ENCODE measurements at regions not wholly inside any gene's neighbourhood (a gene's known extent, or its start where the extent isn't known, plus 50 kb on each side); places are given as distances from the start of the nearest gene placed in this dataset.

GRCh38 chr12:93314177-93314497 lies 63.6 kb upstream of the NUDT4 start:
- DNase-seq = no peak

GRCh38 chr12:93315385-93315906 lies 62.3 kb upstream of the NUDT4 start:
- no peak for DNase-seq

- no peak for DNase-seq
Observed at GRCh38 chr12:93315907-93316622, 61.7 kb upstream of the NUDT4 start.

- DNase-seq = no peak
Observed at GRCh38 chr12:93316623-93316971, 61.1 kb upstream of the NUDT4 start.

GRCh38 chr12:93317227-93317626 lies 60.5 kb upstream of the NUDT4 start:
- DNase-seq = no peak

GRCh38 chr12:93318720-93319522 lies 58.8 kb upstream of the NUDT4 start:
- no peak for DNase-seq

GRCh38 chr12:93319523-93320050 lies 58.1 kb upstream of the NUDT4 start:
- no peak for DNase-seq

- DNase-seq = no peak
Observed at GRCh38 chr12:93322784-93323183, 54.9 kb upstream of the NUDT4 start.

- no peak for DNase-seq
Observed at GRCh38 chr12:93323625-93324329, 53.9 kb upstream of the NUDT4 start.

- DNase-seq = no peak
Observed at GRCh38 chr12:93325855-93326254, 51.9 kb upstream of the NUDT4 start.
